Fibroblast of skin of left quadriceps (primary cell): ENCODE measurements at regions not wholly inside any gene's neighbourhood (a gene's known extent, or its start where the extent isn't known, plus 50 kb on each side); places are given as distances from the start of the nearest gene placed in this dataset.

Experiments used
- DNase-seq, 2 experiments: peaks; one replicate each; pipeline ENCODE4 v3.0.0-alpha.2; 2013; ENCODE audit warnings: low read depth in 2 of 2

DNA sequence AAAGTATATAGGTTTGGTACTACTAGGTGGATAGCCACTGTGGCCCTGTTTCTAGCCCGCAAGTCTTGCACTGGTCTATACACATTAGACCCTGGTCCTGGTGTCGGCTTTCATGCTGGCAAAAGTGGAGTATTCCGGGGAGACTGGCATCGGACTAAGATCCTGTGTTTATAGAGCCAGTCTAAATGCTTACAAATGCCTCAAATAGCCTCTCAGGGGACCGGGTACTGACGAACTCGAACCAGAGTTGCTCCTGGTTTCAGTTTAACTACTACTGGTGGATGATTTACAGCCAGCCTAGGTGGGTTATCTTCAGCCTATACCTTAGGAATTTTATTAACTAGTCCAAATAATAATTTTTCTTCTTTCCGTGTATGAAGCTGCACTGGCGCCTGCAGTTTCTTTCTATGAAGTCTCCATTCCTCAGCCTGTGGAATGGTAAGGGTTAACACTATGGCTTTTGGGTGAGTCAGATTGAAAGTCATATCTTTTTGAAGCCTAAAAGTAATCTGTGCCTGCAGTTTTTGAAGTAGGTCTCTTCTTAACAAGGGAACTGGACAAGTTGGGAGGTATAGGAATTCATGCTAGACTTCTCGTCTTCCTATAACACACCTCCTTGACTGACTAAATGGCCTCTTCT, 51.3 kb downstream of the OR10H4 start:
- no peak for DNase-seq

- DNase-seq: peak; percentile 37 to 49
These were observed 52.9 kb downstream of the OR10H4 start for GRCh38 chr19:16001481-16002312.

DNA sequence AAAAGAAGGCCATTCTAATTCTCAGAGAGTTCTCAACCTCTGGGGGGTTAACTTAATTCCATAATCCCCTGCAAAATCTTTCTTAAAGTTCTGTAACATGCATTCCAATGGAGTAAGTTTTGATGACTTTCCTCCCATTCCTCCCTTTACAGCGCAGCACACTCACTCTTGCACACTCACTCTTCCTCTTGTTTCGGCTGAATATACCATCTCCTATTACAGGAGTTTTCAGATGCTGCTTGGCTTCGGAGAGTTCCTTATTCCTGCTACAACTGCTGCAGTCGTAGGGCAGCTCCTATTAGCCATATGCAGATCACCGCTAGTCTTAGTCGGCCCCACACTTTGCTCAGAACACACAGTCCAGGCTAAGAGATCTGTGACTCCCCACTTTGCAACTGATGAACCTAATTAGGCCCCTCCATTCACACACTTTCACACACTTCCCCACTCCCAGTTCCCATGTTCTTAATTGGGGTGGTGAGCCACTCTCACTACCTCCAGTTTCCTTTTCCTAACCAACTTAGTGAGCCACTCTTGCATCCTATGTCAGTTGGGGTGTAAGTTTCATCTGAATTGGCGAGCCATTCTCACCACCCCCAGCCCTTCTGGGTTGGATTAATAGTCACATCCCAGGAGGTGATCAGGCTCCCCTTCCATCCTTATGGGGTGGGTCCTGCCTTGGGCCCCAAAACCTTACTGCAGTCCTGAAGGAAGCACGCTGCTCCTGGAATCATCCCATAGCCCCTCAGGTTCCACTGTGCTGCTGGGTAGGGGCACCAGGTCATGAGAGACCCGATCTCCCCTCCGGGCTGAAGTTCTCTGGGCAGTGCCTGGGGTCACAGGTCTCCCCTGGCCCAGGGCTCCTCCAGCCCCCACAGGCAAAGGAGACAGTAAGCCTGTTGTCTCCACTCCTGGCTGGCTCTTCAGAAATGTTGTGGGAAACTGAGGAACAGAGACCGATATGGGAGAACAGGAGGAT, 53.9 kb downstream of the OR10H4 start:
- DNase-seq: peak in 1 of 2 experiments; percentile 7

GRCh38 chr19:16003391-16003790, 54.6 kb downstream of the OR10H4 start:
- no peak for DNase-seq

DNA sequence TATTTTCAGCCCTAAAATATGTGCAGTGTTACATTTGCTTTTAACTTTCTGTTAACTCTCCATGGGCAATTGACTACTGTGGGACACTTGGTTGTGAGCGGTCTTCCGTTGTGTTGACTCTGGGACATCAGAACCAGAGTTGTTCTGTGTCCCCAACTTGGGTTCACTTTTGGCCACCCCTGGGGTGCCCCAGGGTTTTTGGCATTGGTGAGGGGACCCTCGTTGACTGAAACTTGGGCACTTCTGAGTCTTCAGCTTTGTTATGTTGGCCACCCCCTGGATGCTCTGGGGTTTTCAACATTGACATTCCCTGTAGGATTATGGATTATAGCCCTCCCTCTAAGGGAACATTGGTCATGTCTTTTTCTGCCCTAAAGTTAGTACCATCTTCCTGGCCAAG, 57.1 kb downstream of the OR10H4 start:
- DNase-seq: no peak

GRCh38 chr19:16012552-16012951, 63.7 kb upstream of the TPM4 start:
- no peak for DNase-seq

- DNase-seq: no peak
These were observed 63.0 kb upstream of the TPM4 start for GRCh38 chr19:16013181-16013850.

- DNase-seq: no peak
These were observed 62.1 kb upstream of the TPM4 start for GRCh38 chr19:16013851-16014840.

- no peak for DNase-seq
These were observed 61.1 kb upstream of the TPM4 start for GRCh38 chr19:16014923-16015804.

- DNase-seq: no peak
These were observed 60.5 kb upstream of the TPM4 start for GRCh38 chr19:16015805-16016173.

- no peak for DNase-seq
These were observed 59.8 kb upstream of the TPM4 start for GRCh38 chr19:16016226-16017137.

DNA sequence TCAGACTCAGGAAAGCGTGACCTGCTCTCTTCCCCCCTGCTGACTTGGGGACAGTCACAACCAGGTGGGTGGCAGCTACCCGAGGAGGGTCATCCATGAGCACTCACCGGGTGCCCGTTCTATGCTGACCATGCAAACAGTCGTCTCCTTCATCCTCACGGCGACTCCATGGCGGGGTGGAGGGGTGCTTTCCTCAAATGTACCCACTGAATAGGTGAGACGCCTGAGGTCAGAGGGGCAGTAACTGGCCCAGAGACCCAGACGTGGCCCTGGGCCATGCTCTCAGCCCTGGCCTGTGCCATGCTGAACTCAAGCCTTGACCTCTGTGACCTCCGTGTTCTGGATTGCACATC, 59.2 kb upstream of the TPM4 start:
- DNase-seq: no peak

DNA sequence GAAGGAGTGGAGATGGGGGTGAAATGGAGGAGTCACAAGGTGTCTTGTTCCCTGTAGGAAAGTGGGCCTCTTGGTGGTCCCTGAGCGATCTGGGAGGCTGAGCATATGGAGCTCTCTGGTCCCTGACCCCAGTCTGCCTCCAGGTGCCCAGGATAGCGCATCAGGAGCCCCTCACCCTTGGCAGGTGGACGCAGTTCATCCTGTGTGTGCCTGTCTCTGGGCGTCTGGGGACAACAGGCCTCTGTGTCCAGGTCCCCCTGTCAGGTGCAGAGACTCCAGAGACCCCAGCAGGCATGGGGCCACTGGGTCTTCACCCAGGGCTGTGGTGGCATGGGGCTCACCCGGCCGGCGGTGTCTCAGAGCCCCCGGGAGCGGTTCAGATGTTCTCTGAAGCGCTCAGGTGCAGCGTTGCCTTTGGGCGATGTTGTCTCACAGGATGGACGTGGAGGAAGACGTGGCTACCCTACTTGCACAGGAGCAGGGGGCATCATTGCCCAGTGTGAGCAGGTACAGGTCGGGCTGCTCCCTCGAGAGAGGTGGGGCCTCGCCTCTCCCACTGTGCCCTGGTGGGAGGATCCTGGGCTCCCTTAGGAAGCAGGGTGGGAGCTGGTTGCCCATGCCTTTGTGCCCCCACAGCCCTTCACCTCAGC, 58.1 kb upstream of the TPM4 start:
- no peak for DNase-seq

- no peak for DNase-seq
These were observed 57.3 kb upstream of the TPM4 start for GRCh38 chr19:16018801-16019551.

- no peak for DNase-seq
These were observed 56.4 kb upstream of the TPM4 start for GRCh38 chr19:16019691-16020448.

GRCh38 chr19:16021796-16022195, 54.5 kb upstream of the TPM4 start:
- no peak for DNase-seq
